ENCODE measurements at regions not wholly inside any gene's neighbourhood (a gene's known extent, or its start where the extent isn't known, plus 50 kb on each side); places are given as distances from the start of the nearest gene placed in this dataset.

GRCh38 chr6:40915165-40915564 is 123.9 kb downstream of the UNC5CL start:
- H3K4me3 ChIP-seq (ENCODE audit: low read length): no peak overlapping the region
- DNase-seq (ENCODE audit: low read depth): no peak
- TF ChIP-seq CTCF (IDR thresholded peaks at IDR 0.05; ENCODE audit: insufficient read depth, low read depth, low read length, missing control alignments): no peak

- TF ChIP-seq CTCF (IDR thresholded peaks at IDR 0.05; ENCODE audit: insufficient read depth, low read depth, low read length, missing control alignments): no peak
- no peak overlapping the region for H3K4me3 ChIP-seq (ENCODE audit: low read length)
- DNase-seq (ENCODE audit: low read depth): no peak
Observed at GRCh38 chr6:40914005-40914404, 125.0 kb downstream of the UNC5CL start.

- DNase-seq (ENCODE audit: low read depth): peak; percentile 88
- no peak overlapping the region for H3K4me3 ChIP-seq (ENCODE audit: low read length)
- peak; percentile 60 for TF ChIP-seq CTCF (IDR thresholded peaks at IDR 0.05; ENCODE audit: insufficient read depth, low read depth, low read length, missing control alignments)
Observed at GRCh38 chr6:40912158-40912946, 126.7 kb downstream of the UNC5CL start.

GRCh38 chr6:40910260-40910893 is 128.6 kb downstream of the UNC5CL start:
- H3K4me3 ChIP-seq (ENCODE audit: low read length): no peak overlapping the region
- TF ChIP-seq CTCF (IDR thresholded peaks at IDR 0.05; ENCODE audit: insufficient read depth, low read depth, low read length, missing control alignments): no peak
- DNase-seq (ENCODE audit: low read depth): no peak

DNA sequence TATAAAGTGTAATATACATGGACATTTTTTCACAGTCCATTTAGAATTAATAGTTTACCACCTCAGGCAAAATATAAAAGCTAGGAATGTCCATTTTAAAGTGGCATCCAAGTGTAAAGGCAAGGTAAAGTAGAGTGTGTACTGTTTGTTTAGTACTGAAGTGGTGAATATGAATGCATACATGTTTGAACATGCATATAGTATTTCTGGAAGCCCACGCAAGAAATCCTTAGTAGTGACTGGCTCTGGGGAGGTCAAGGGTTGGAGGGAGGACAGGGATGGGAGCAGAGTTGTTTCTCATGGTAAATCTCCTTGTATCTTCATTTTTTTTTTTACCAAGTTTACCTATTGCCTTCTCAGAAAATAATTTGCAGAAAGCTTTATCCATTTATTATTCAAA is 129.2 kb downstream of the UNC5CL start:
- peak; percentile 62 for DNase-seq (ENCODE audit: low read depth)
- no peak overlapping the region for H3K4me3 ChIP-seq (ENCODE audit: low read length)
- no peak for TF ChIP-seq CTCF (IDR thresholded peaks at IDR 0.05; ENCODE audit: insufficient read depth, low read depth, low read length, missing control alignments)

GRCh38 chr6:40907198-40907701 is 131.8 kb downstream of the UNC5CL start:
- no peak overlapping the region for H3K4me3 ChIP-seq (ENCODE audit: low read length)
- DNase-seq (ENCODE audit: low read depth): peak; percentile 96
- no peak for TF ChIP-seq CTCF (IDR thresholded peaks at IDR 0.05; ENCODE audit: insufficient read depth, low read depth, low read length, missing control alignments)
